OCI-LY1 (cell line): ENCODE measurements at regions not wholly inside any gene's neighbourhood (a gene's known extent, or its start where the extent isn't known, plus 50 kb on each side); places are given as distances from the start of the nearest gene placed in this dataset.

Experiments
- H2AFZ ChIP-seq: fragments of 200-600 bp; sonication (generic), shearing (Covaris generic); 2 replicates; pipeline ENCODE4 v1.6.0; 2014; ENCODE audit warnings: antibody characterized with exemption, mild to moderate bottlenecking, low read length
- H3F3A ChIP-seq: fragments of 200-600 bp; sonication (generic), shearing (Covaris generic); 2 replicates; pipeline ENCODE4 v1.6.0; 2014; ENCODE audit warnings: mild to moderate bottlenecking, antibody characterized with exemption, low read length, moderate library complexity; ENCODE audit not compliant: insufficient read depth
- H3K27ac ChIP-seq: fragments of 200-600 bp; sonication (generic); 2 replicates; pipeline ENCODE4 v1.5.1; 2014; ENCODE audit warnings: low read length, mixed run types, mild to moderate bottlenecking, low read depth; ENCODE audit not compliant: poor library complexity, severe bottlenecking
- H3K27me3 ChIP-seq: fragments of 200-600 bp; sonication (generic); 2 replicates; pipeline ENCODE4 v1.6.0; 2014; ENCODE audit warnings: antibody characterized with exemption, mild to moderate bottlenecking, low read length, moderate library complexity; ENCODE audit not compliant: insufficient read depth
- H3K36me3 ChIP-seq: fragments of 200-600 bp; sonication (generic); 2 replicates; pipeline ENCODE4 v1.6.1; 2014; ENCODE audit warnings: mild to moderate bottlenecking, antibody characterized with exemption, low read length, moderate library complexity, mixed read lengths; ENCODE audit not compliant: insufficient read depth
- H3K4me1 ChIP-seq: fragments of 200-600 bp; sonication (generic); 2 replicates; pipeline ENCODE4 v1.5.1; 2014; ENCODE audit warnings: mild to moderate bottlenecking, low read length, moderate library complexity; ENCODE audit not compliant: insufficient read depth, severe bottlenecking
- H3K4me2 ChIP-seq: fragments of 200-600 bp; sonication (generic), shearing (Covaris generic); 2 replicates; pipeline ENCODE4 v1.6.1; 2014; ENCODE audit warnings: low read length
- H3K4me3 ChIP-seq: fragments of 200-600 bp; sonication (generic); 2 replicates; pipeline ENCODE4 v1.5.1; 2014; ENCODE audit warnings: low read length, low read depth, mild to moderate bottlenecking, mixed read lengths; ENCODE audit not compliant: poor library complexity, severe bottlenecking
- H3K79me2 ChIP-seq: fragments of 200-600 bp; shearing (Covaris generic); 2 replicates; pipeline ENCODE4 v1.6.1; 2016; ENCODE audit warnings: mixed run types, low read length, mixed read lengths; ENCODE audit not compliant: insufficient read depth
- H3K9ac ChIP-seq: fragments of 200-600 bp; sonication (generic), shearing (Covaris generic); 2 replicates; pipeline ENCODE4 v1.6.1; 2014; ENCODE audit warnings: mild to moderate bottlenecking, low read length, mixed read lengths
- H3K9me2 ChIP-seq: fragments of 200-600 bp; sonication (generic), shearing (Covaris generic); 2 replicates; pipeline ENCODE4 v1.6.1; 2014; ENCODE audit warnings: low read depth, mild to moderate bottlenecking, low read length, mixed read lengths
- H3K9me3 ChIP-seq: fragments of 200-600 bp; shearing (Covaris generic); 2 replicates; pipeline ENCODE4 v1.6.1; 2014; ENCODE audit warnings: low read length, mixed read lengths
- H4K20me1 ChIP-seq: fragments of 200-600 bp; sonication (generic), shearing (Covaris generic); 2 replicates; pipeline ENCODE4 v1.6.0; 2016; ENCODE audit warnings: mild to moderate bottlenecking, low read length; ENCODE audit not compliant: insufficient read depth
- CTCF ChIP-seq: fragments of 200-600 bp; sonication (generic), shearing (Covaris generic); IDR thresholded peaks from 2 replicates; pipeline ENCODE4 v1.5.1; 2017; ENCODE audit warnings: mild to moderate bottlenecking, antibody characterized with exemption, low read length, moderate library complexity, mixed read lengths
- EZH2 ChIP-seq: fragments of 200-600 bp; sonication (generic), shearing (Covaris generic); IDR thresholded peaks from 2 replicates; pipeline ENCODE4 v1.8.0; 2017; ENCODE audit warnings: borderline replicate concordance, mixed run types, mild to moderate bottlenecking, antibody characterized with exemption, low read length, moderate library complexity, mixed read lengths

- Histone ChIP-seq H3K36me3 (no peaks in the 10 kb centered on the region), H3K27me3 (no peaks in the 10 kb centered on the region), H3K4me3 (no peak overlapping the region), H3K9ac (no peak overlapping the region), H3F3A (no peaks in the 10 kb centered on the region), H3K4me2 (no peak overlapping the region), H2AFZ (no peak overlapping the region), H3K27ac (no peak overlapping the region), H3K79me2 (no peaks in the 10 kb centered on the region), H4K20me1 (no peaks in the 10 kb centered on the region), H3K9me2 (no peaks in the 10 kb centered on the region), H3K9me3 (no peaks in the 10 kb centered on the region), H3K4me1 (no peaks in the 10 kb centered on the region)
- TF ChIP-seq CTCF: no peak
- TF ChIP-seq EZH2: no peak
Observed at GRCh38 chr21:18759267-18759666, 355.7 kb upstream of the TMPRSS15 start.

- Histone ChIP-seq H3K79me2 (no peaks in the 10 kb centered on the region), H3K36me3 (no peaks in the 10 kb centered on the region), H3K9me3 (no peaks in the 10 kb centered on the region), H3K27ac (no peak overlapping the region), H3K4me2 (no peak overlapping the region), H3K27me3 (no peaks in the 10 kb centered on the region), H3F3A (no peaks in the 10 kb centered on the region), H3K9ac (no peak overlapping the region), H4K20me1 (no peaks in the 10 kb centered on the region), H3K4me1 (no peaks in the 10 kb centered on the region), H2AFZ (no peak overlapping the region), H3K9me2 (no peaks in the 10 kb centered on the region), H3K4me3 (no peak overlapping the region)
- TF ChIP-seq EZH2 (no peak), CTCF (no peak)
Observed at GRCh38 chr21:18759751-18760161, 356.2 kb upstream of the TMPRSS15 start.

- H4K20me1 ChIP-seq: no peaks in the 10 kb centered on the region
- H2AFZ ChIP-seq: no peak overlapping the region
- no peak overlapping the region for H3K4me2 ChIP-seq
- H3K36me3 ChIP-seq: no peaks in the 10 kb centered on the region
- H3K9ac ChIP-seq: no peak overlapping the region
- H3K27me3 ChIP-seq: no peaks in the 10 kb centered on the region
- no peak overlapping the region for H3K27ac ChIP-seq
- H3K4me1 ChIP-seq: no peaks in the 10 kb centered on the region
- no peak overlapping the region for H3K4me3 ChIP-seq
- TF ChIP-seq CTCF (no peak), EZH2 (no peak)
- no peaks in the 10 kb centered on the region for H3K9me3 ChIP-seq
- H3K79me2 ChIP-seq: no peaks in the 10 kb centered on the region
- H3K9me2 ChIP-seq: no peaks in the 10 kb centered on the region
- no peaks in the 10 kb centered on the region for H3F3A ChIP-seq
Observed at GRCh38 chr21:18760247-18760646, 356.7 kb upstream of the TMPRSS15 start.
